HG03442 (cell line): ENCODE measurements at regions not wholly inside any gene's neighbourhood (a gene's known extent, or its start where the extent isn't known, plus 50 kb on each side); places are given as distances from the start of the nearest gene placed in this dataset.

Experiments
- ATAC-seq: cut with Tn5 transposase; IDR thresholded peaks from one replicate; pipeline ENCODE4 v1.9.1; 2021; ENCODE audit warnings: mild to moderate bottlenecking, moderate library complexity; ENCODE audit not compliant: unreplicated experiment

DNA sequence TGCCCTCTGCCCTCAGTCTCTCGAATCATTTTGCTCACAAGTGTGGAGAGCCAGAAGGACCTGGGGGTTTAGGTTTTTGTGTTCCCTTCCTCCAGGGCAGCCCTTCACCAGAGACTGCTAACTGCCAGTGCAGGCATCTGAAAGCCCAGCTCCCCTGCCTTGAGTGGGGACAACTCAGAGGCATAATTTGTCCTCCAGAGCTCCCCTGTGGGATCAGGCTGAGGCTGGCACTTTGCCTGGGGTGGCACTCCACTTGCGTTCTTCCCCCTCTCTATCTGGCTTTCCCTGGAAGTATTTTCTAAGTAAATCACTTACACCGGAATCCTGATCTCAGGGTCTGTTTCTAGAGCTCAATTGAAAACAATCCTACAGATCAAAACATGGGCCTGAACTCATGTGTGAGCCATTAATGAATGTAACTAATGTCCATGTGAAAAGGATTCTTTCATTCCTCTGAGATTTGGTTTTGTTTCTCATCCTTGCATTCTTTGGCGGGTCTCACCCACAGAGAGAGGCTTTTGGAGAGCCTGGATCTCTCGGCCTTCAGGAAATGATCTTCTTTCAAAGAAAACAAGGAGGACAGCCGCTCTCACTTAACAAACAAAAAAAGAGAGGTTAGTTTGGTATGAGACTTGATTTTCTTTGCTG, 125.7 kb upstream of the RIPOR2 start:
- no peak for ATAC-seq

- no peak for ATAC-seq
Observed at GRCh38 chr6:25062070-25062811, 126.5 kb upstream of the RIPOR2 start.

- no peak for ATAC-seq
Observed at GRCh38 chr6:25064006-25064405, 128.2 kb upstream of the RIPOR2 start.

DNA sequence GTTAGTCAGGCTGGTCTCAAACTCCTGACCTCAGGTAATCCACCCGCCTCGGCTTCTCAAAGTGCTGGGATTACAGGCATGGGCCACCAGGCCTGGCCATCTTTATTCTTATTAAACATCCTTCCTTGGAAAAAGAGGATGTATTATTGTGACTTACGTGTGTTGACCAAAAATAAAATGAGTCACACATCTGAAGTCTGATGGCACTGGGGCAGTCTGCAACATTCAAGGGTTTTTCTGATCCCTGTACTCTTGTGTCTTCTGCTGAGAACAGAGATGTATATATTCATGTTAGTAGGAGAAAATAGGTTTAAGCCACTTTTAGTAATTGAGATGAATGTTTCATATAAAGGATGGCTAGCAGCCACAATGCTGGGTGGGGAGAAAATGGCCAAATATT, 129.9 kb upstream of the RIPOR2 start:
- ATAC-seq: no peak

DNA sequence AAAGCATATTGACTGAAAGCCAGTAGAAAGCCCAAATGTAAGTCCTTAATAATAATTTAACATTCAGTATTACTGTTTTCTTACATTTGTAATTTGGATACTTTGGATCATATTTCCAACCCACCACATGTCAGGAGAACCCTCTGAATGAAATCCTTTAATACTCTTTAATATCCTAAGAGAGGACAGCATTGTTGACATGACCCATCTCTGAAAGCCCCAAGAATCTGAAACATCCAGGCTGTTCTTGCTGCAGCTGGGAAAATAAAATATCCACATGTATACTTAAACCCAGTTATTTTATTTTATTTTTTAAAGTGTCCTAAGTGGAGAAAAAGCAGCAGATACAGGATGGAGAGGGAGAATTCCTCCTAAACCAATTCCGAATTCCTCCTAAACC, 130.8 kb upstream of the RIPOR2 start:
- no peak for ATAC-seq

DNA sequence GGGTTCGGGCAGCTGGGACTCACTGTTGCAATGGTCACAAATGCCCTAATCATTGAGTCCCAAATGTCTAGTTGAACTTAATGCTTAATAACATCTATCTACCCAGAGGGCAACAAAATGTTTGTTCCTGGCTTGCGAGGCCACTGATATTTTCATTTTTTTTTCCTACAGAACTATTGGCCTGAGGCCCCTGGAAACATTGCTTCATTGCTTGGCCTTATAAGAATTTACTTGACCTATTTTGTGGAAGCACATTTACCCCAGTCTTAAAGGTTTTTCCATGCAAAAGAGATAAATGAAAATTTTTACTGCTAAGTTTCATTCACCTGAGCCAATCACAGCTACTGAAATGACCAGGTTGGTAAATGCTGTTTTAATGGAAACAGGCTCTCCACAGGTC, 133.1 kb upstream of the RIPOR2 start:
- no peak for ATAC-seq

GRCh38 chr6:25070547-25071366, 135.0 kb upstream of the RIPOR2 start:
- peak; percentile 77 for ATAC-seq

GRCh38 chr6:25078141-25078540, 142.4 kb upstream of the RIPOR2 start:
- no peak for ATAC-seq

GRCh38 chr6:25083784-25084507, 148.2 kb upstream of the RIPOR2 start:
- ATAC-seq: no peak

GRCh38 chr6:25084508-25084833, 148.7 kb upstream of the RIPOR2 start:
- no peak for ATAC-seq

DNA sequence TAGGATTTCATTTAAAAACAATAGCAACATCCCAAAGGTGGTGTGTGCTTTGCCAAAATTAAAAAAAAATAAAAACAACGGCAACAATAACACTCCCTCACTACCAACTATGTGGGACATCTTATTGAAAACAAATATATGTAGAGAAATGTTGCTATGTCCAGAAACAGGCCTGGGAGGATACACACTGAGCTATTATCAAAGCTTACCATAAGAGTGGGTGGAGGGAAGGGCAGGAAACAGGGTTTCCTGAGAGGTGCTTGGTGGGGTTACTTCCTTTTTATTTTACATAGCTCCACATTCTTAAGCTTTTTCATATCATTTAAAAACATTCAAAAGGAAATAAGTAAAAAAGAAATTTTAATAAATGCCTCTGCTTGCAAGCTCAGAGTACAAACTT, 150.0 kb upstream of the RIPOR2 start:
- no peak for ATAC-seq

DNA sequence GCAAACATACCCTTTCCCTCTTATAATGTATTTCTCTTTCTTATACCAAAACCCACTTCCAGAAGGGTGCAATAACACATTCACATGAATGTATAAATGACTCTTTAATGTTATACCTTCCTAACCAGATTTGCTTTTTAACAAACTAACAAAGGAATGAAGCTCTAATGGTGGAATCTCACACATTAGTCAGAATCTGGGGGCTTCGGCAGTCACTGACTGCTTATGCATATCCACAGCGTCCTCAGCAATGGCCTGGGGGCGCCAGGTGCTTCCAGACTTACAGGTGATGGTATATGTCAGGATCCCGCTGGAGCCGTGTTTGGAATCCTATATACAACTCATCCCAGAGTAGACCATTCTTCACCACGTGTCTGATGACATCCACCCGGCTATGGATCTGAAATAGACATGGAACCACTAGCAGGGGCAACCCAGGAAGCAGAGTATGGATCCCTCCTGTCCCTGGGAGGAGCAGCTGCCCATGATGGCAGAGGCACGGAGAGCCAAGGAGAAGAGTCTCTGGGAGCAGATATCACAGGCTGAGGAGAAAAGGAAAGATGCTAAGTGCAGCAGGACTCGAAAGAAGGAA, 150.8 kb upstream of the RIPOR2 start:
- ATAC-seq: no peak

DNA sequence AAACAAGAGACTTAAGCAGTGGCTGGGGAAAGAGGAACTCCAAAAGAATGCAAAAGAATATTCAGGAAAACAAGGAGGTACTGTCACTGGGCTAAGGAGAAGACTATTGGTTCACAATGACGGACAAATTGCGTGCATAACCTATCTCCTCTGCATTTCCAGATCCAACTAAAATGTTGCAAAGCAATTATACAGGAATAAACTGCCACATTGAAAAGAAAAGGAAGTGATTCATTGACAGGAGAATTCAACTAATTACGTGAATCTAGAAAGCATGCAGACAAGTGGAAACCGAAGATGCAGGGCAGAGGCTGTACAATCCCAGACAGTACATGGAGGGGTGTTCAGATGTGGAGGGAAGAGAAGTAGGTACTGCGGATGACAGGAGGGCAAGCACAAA, 152.8 kb upstream of the RIPOR2 start:
- no peak for ATAC-seq

GRCh38 chr6:25089442-25089841, 153.7 kb upstream of the RIPOR2 start:
- no peak for ATAC-seq

DNA sequence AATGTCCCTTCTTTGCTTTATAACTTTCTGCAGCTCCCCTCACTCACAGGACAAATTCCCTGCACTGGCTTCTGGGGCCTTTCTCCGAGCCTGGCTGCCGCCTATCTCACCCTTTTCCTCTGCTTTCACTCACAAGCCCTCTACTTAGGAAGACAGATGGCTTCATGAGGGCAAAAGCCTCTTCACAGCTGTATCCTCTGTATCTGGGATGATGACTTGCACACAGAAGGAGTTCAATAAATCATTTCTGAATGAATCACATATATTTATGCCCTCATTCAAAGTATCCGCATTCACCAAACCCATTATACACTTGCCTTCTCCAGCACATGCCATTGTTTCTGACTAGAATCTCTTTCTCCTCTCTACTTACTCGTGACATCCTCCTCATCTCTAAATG, 159.0 kb upstream of the RIPOR2 start:
- no peak for ATAC-seq

DNA sequence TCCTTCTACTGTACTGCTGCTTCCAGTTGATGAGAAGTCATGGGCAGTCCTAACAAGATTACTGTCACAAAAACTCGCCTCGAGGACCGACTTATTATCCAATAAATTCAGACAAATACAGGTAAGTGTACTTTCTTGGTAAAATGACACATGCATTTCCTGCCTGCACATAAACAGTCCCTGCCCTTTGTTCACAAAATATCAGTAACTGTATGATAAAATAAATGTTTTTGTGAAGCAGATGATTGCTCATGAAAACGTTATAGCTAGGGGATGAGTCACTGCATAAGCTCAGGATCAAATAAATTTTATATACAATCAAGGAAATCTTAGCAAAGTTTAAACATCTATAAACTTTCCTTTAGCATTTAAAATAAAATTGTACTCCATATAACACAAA, 164.5 kb upstream of the RIPOR2 start:
- ATAC-seq: no peak

GRCh38 chr6:25103603-25104002, 167.8 kb upstream of the RIPOR2 start:
- ATAC-seq: no peak

GRCh38 chr6:25105070-25105925, 169.5 kb upstream of the RIPOR2 start:
- no peak for ATAC-seq

- peak; percentile 39 for ATAC-seq
Observed at GRCh38 chr6:25107218-25107617, 171.5 kb upstream of the RIPOR2 start.

- ATAC-seq: no peak
Observed at GRCh38 chr6:25111782-25112181, 167.4 kb upstream of the CARMIL1 start.
